DOHH2 (cell line): ENCODE measurements at regions not wholly inside any gene's neighbourhood (a gene's known extent, or its start where the extent isn't known, plus 50 kb on each side); places are given as distances from the start of the nearest gene placed in this dataset.

Source experiments
- H3F3A ChIP-seq: fragments of 200-600 bp; sonication (generic), shearing (Covaris generic); 2 replicates; pipeline ENCODE4 v1.6.0; 2016; ENCODE audit warnings: antibody characterized with exemption, mild to moderate bottlenecking; ENCODE audit not compliant: control insufficient read depth, insufficient read depth
- H3K27ac ChIP-seq: fragments of 200-600 bp; sonication (generic); 2 replicates; pipeline ENCODE4 v1.5.1; 2014; ENCODE audit warnings: low read depth, mild to moderate bottlenecking, low read length, moderate library complexity
- H3K27me3 ChIP-seq: fragments of 200-600 bp; sonication (generic); 2 replicates; pipeline ENCODE4 v1.6.1; 2014; ENCODE audit warnings: mild to moderate bottlenecking, low read length, mixed read lengths; ENCODE audit not compliant: control insufficient read depth
- H3K36me3 ChIP-seq: fragments of 200-600 bp; sonication (generic); 2 replicates; pipeline ENCODE4 v1.6.1; 2014; ENCODE audit warnings: mild to moderate bottlenecking, low read length, moderate library complexity, mixed read lengths; ENCODE audit not compliant: control insufficient read depth
- H3K4me1 ChIP-seq: fragments of 200-600 bp; sonication (generic); 2 replicates; pipeline ENCODE4 v1.6.1; 2014; ENCODE audit warnings: mild to moderate bottlenecking, low read length, mixed read lengths; ENCODE audit not compliant: control insufficient read depth
- H3K4me2 ChIP-seq: fragments of 200-600 bp; sonication (generic); 2 replicates; pipeline ENCODE4 v1.6.0; 2014; ENCODE audit warnings: mild to moderate bottlenecking, low read length, moderate library complexity
- H3K4me3 ChIP-seq: fragments of 200-600 bp; sonication (generic); 2 replicates; pipeline ENCODE4 v1.5.1; 2014; ENCODE audit warnings: mild to moderate bottlenecking, low read length, mixed read lengths
- H3K79me2 ChIP-seq: fragments of 200-600 bp; sonication (generic); 2 replicates; pipeline ENCODE4 v1.6.1; 2014; ENCODE audit warnings: mild to moderate bottlenecking, low read length, mixed read lengths; ENCODE audit not compliant: control insufficient read depth
- H3K9me2 ChIP-seq: fragments of 200-600 bp; sonication (generic); replicated peaks from 2 replicates; pipeline ENCODE4 v1.6.1; 2014; ENCODE audit warnings: mild to moderate bottlenecking, low read length, mixed read lengths; ENCODE audit not compliant: control insufficient read depth
- H3K9me3 ChIP-seq: fragments of 200-600 bp; sonication (generic); 2 replicates; pipeline ENCODE4 v1.6.1; 2014; ENCODE audit warnings: antibody characterized with exemption, low read length, mixed read lengths; ENCODE audit not compliant: control insufficient read depth, insufficient read depth
- H4K20me1 ChIP-seq: fragments of 200-600 bp; sonication (generic); 2 replicates; pipeline ENCODE4 v1.6.0; 2014; ENCODE audit warnings: low read depth, mild to moderate bottlenecking, antibody characterized with exemption, low read length, moderate library complexity; ENCODE audit not compliant: control insufficient read depth, insufficient read depth
- CTCF ChIP-seq: fragments of 200-600 bp; sonication (generic); IDR thresholded peaks from one replicate; pipeline ENCODE4 v1.5.1; 2014; ENCODE audit warnings: antibody characterized with exemption, mild to moderate bottlenecking, low read depth, low read length; ENCODE audit not compliant: poor library complexity, severe bottlenecking
- EZH2phosphoT487 ChIP-seq: fragments of 200-600 bp; sonication (generic); IDR thresholded peaks from 2 replicates; pipeline ENCODE4 v1.6.1; 2017; ENCODE audit warnings: borderline replicate concordance, mild to moderate bottlenecking, antibody characterized with exemption, low read length, moderate library complexity, mixed read lengths

- Histone ChIP-seq H4K20me1 (no peaks in the 10 kb centered on the region), H3K9me2 (no peaks in the 10 kb centered on the region), H3K79me2 (no peaks in the 10 kb centered on the region)
Measured at GRCh38 chr5:107322936-107323335, 347.8 kb downstream of the EFNA5 start.

GRCh38 chr5:107321906-107322305 is 348.8 kb downstream of the EFNA5 start:
- TF ChIP-seq CTCF: no peak
- TF ChIP-seq EZH2phosphoT487: no peak
- no peaks in the 10 kb centered on the region for H3K79me2 ChIP-seq
- H3F3A ChIP-seq: no peaks in the 10 kb centered on the region
- H4K20me1 ChIP-seq: no peaks in the 10 kb centered on the region
- no peaks in the 10 kb centered on the region for H3K4me1 ChIP-seq
- H3K9me2 ChIP-seq: no peaks in the 10 kb centered on the region
- H3K36me3 ChIP-seq: no peaks in the 10 kb centered on the region
- H3K9me3 ChIP-seq: no peaks in the 10 kb centered on the region
- H3K4me2 ChIP-seq: no peak overlapping the region
- no peaks in the 10 kb centered on the region for H3K27me3 ChIP-seq
- no peak overlapping the region for H3K4me3 ChIP-seq
- H3K27ac ChIP-seq: no peak overlapping the region

More at GRCh38 chr5:107322936-107323335, 347.8 kb downstream of the EFNA5 start:
- TF ChIP-seq CTCF (no peak), EZH2phosphoT487 (no peak)
- H3K27me3 ChIP-seq: no peaks in the 10 kb centered on the region
- H3K27ac ChIP-seq: no peak overlapping the region
- H3K9me3 ChIP-seq: no peaks in the 10 kb centered on the region
- H3F3A ChIP-seq: no peaks in the 10 kb centered on the region
- no peaks in the 10 kb centered on the region for H3K36me3 ChIP-seq
- H3K4me2 ChIP-seq: no peak overlapping the region
- H3K4me1 ChIP-seq: no peaks in the 10 kb centered on the region
- H3K4me3 ChIP-seq: no peak overlapping the region

- Histone ChIP-seq H3K9me3 (no peaks in the 10 kb centered on the region), H3K79me2 (no peaks in the 10 kb centered on the region), H3K27ac (no peak overlapping the region), H3K4me1 (no peaks in the 10 kb centered on the region), H3K4me2 (no peak overlapping the region), H3K9me2 (no peaks in the 10 kb centered on the region), H3F3A (no peaks in the 10 kb centered on the region), H3K27me3 (no peaks in the 10 kb centered on the region), H4K20me1 (no peaks in the 10 kb centered on the region), H3K36me3 (no peaks in the 10 kb centered on the region), H3K4me3 (no peak overlapping the region)
- TF ChIP-seq EZH2phosphoT487 (no peak), CTCF (no peak)
Measured at GRCh38 chr5:107320846-107321245, 349.9 kb downstream of the EFNA5 start.

- H3K9me3 ChIP-seq: no peaks in the 10 kb centered on the region
- no peak overlapping the region for H3K27ac ChIP-seq
- no peaks in the 10 kb centered on the region for H3K9me2 ChIP-seq
- no peaks in the 10 kb centered on the region for H3K4me1 ChIP-seq
- no peaks in the 10 kb centered on the region for H3K36me3 ChIP-seq
- H3F3A ChIP-seq: no peaks in the 10 kb centered on the region
- no peaks in the 10 kb centered on the region for H3K79me2 ChIP-seq
- no peaks in the 10 kb centered on the region for H4K20me1 ChIP-seq
- TF ChIP-seq EZH2phosphoT487 (no peak), CTCF (no peak)
- no peaks in the 10 kb centered on the region for H3K27me3 ChIP-seq
- no peak overlapping the region for H3K4me2 ChIP-seq
- no peak overlapping the region for H3K4me3 ChIP-seq
Measured at GRCh38 chr5:107320376-107320775, 350.4 kb downstream of the EFNA5 start.
